Tibial nerve (tissue), 4 donors: ENCODE measurements at regions not wholly inside any gene's neighbourhood (a gene's known extent, or its start where the extent isn't known, plus 50 kb on each side); places are given as distances from the start of the nearest gene placed in this dataset. TPM values are rescaled to one million over a fixed set of nuclear protein-coding genes. Genes with fewer than 3 reads are reported as not detected.

Source experiments
- DNase-seq, 2 donors: peaks; one replicate each; pipeline ENCODE4 v3.0.0-alpha.2; 2019; ENCODE audit warnings: low spot score in 2 of 2
- H3K27ac ChIP-seq, 4 donors: fragments of 200-600 bp; sonication (generic) in 3 of 4; one replicate each; pipeline ENCODE4 v1.5.1; 2017 to 2019; ENCODE audit warnings: mild to moderate bottlenecking in 1 of 4
- H3K27me3 ChIP-seq, 2 donors: fragments of 200-600 bp; sonication (generic) in 1 of 2; one replicate each; pipeline versions ENCODE4 v1.5.1 to v1.6.0; 2017 to 2019
- H3K36me3 ChIP-seq, 3 donors: fragments of 200-600 bp; sonication (generic); one replicate each; pipeline ENCODE4 v1.5.1; 2018 to 2019
- H3K4me1 ChIP-seq, 4 donors: fragments of 200-600 bp; sonication (generic) in 3 of 4; one replicate each; pipeline ENCODE4 v1.5.1; 2017 to 2019
- H3K4me3 ChIP-seq, 4 donors: fragments of 200-600 bp; sonication (generic) in 3 of 4; one replicate each; pipeline ENCODE4 v1.5.1; 2017 to 2019; ENCODE audit warnings: mild to moderate bottlenecking in 1 of 4, moderate library complexity in 1 of 4
- H3K9me3 ChIP-seq, 4 donors: fragments of 200-600 bp; sonication (generic) in 3 of 4; one replicate each; pipeline ENCODE4 v1.5.1; 2017 to 2019
- EP300 ChIP-seq, 2 donors: sonication (generic); formaldehyde crosslinking; IDR thresholded peaks; one replicate each; pipeline ENCODE4 v1.6.1; 2017; ENCODE audit warnings: antibody characterized with exemption in 2 of 2, mild to moderate bottlenecking in 1 of 2
- POLR2A ChIP-seq, 2 donors: fragments of 450-650 bp; IDR thresholded peaks; one replicate each; pipeline ENCODE4 v1.6.1; 2017; ENCODE audit warnings: antibody characterized with exemption in 2 of 2, mild to moderate bottlenecking in 2 of 2, moderate library complexity in 2 of 2
- WGBS, 2 donors: methylation state at CpG; one replicate each; pipeline ENCODE4 v1.1.5; 2018; 5-methylcytosine and 5-hydroxymethylcytosine counted together
- small RNA-seq: library from RNA; depleted of rRNA; stranded (forward); fragments of <200 nt; gene quantifications from one replicate; pipeline ENCODE3, GENCODE V24; 2016
- TF ChIP-seq, protein P1 (sequence below), 5 experiments: fragments of 200-600 bp in 3 of 5; fragments of 450-650 bp in 2 of 5; sonication (generic) in 3 of 5; IDR thresholded peaks; one replicate each; pipeline ENCODE4 v1.5.1; 2016 to 2019; ENCODE audit warnings: antibody characterized with exemption in 5 of 5, mild to moderate bottlenecking in 3 of 5, moderate library complexity in 2 of 5

DNA sequence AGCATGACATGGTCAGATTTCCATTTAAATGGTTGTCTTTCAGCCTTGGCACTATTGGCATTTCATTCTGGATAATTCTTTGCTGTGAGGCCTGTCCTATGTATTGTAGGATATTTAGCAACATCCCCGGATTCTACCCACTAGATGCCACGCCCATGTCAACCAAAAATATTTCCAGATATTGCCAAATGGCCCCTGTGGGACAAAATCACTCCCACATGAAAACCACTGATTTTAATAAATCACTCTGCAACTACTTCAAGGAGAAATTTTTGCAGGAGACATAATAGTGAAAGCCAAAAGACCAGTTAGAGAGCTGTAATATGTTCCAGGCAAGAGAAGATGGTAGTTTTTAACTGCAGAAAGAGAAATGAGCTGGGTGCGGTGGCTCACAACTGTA, 55.9 kb upstream of the RARB start:
- Histone ChIP-seq H3K4me3 (no peak overlapping the region), H3K27ac (no peak overlapping the region), H3K9me3 (no peaks in the 10 kb centered on the region), H3K4me1 (peaks cover 0 to 16% (median 0%) of the 10 kb centered on the region in 4 donors), H3K27me3 (no peaks in the 10 kb centered on the region), H3K36me3 (no peaks in the 10 kb centered on the region)
- peak in 1 of 2 donors; percentile 33 for DNase-seq
- TF ChIP-seq POLR2A (IDR thresholded peaks at IDR 0.05): no peak
- TF ChIP-seq EP300 (IDR thresholded peaks at IDR 0.05): peak in 1 of 2 donors; percentile 51
- WGBS, 2 donors: 57 to 62% methylated on average over 3 of the region's 3 CpGs

DNA sequence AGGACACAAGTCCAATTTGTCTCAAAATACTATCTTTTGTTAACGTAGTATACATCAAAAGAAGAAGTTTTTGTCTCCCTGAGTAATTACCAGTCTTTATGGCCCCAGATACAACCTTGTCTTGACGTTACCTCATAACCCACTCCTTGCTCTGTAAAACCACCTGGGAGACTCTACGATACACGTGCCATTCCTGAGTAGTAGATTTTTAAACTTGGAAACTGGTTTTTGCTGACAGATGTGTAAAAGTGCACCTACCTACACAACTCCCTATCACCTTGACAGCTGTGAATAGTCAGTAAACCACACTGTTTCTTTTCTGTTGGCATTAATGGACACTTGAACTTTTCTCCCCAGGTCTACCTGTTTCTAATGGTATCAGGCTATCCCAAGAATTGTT, 51.7 kb upstream of the RARB start:
- H3K4me1 ChIP-seq: peaks cover 0 to 16% (median 0%) of the 10 kb centered on the region in 4 donors

DNA sequence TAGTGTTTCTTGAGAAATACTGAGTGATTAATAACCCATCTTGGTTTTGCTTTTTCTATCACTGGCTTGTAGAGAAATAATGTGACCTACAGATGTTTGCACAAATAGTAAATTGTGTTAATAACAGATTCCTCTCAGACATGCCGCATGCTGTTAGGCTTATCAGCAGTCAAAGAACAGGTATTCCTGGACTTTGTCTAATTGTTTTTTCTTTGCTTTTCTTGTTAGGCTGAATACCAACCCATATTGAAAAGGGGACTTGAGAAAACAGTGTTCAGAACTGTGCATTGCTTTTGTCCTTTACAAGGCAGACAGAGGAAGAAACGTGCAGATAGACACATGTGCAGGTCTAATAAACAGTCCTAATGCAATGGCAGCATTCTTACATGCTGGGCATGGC, 51.0 kb upstream of the RARB start:
- Histone ChIP-seq H3K27me3 (no peaks in the 10 kb centered on the region), H3K4me3 (no peak overlapping the region), H3K9me3 (no peaks in the 10 kb centered on the region), H3K27ac (no peak overlapping the region), H3K4me1 (peaks cover 0 to 12% (median 0%) of the 10 kb centered on the region in 4 donors), H3K36me3 (no peaks in the 10 kb centered on the region)
- DNase-seq: no peak
- TF ChIP-seq POLR2A (IDR thresholded peaks at IDR 0.05): no peak
- no peak for TF ChIP-seq EP300 (IDR thresholded peaks at IDR 0.05)
- TF ChIP-seq, protein P1, sequence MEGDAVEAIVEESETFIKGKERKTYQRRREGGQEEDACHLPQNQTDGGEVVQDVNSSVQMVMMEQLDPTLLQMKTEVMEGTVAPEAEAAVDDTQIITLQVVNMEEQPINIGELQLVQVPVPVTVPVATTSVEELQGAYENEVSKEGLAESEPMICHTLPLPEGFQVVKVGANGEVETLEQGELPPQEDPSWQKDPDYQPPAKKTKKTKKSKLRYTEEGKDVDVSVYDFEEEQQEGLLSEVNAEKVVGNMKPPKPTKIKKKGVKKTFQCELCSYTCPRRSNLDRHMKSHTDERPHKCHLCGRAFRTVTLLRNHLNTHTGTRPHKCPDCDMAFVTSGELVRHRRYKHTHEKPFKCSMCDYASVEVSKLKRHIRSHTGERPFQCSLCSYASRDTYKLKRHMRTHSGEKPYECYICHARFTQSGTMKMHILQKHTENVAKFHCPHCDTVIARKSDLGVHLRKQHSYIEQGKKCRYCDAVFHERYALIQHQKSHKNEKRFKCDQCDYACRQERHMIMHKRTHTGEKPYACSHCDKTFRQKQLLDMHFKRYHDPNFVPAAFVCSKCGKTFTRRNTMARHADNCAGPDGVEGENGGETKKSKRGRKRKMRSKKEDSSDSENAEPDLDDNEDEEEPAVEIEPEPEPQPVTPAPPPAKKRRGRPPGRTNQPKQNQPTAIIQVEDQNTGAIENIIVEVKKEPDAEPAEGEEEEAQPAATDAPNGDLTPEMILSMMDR (IDR thresholded peaks at IDR 0.05): no peak
- 81 to 83% methylated on average over 2 of the region's 2 CpGs for WGBS, 2 donors

More for the DNA sequence above, 51.7 kb upstream of the RARB start:
- Histone ChIP-seq H3K27me3 (no peaks in the 10 kb centered on the region), H3K27ac (no peak overlapping the region), H3K9me3 (no peaks in the 10 kb centered on the region), H3K36me3 (no peaks in the 10 kb centered on the region), H3K4me3 (no peak overlapping the region)
- DNase-seq: no peak
- TF ChIP-seq, protein P1 (IDR thresholded peaks at IDR 0.05): no peak
- TF ChIP-seq POLR2A (IDR thresholded peaks at IDR 0.05) (no peak), EP300 (IDR thresholded peaks at IDR 0.05) (no peak)
- WGBS, 2 donors: 61 to 74% methylated on average over 4 of the region's 4 CpGs

Small RNA genes lying in the stretch of these regions (small RNA-seq; reads per million reads assigned to genes)
- gene RN7SL216P (not detected), gene RNA5SP125 (not detected), gene RNA5SP126 (not detected)
